Stimulated activated CD8-positive, alpha-beta memory T cell treated with anti-CD3 and anti-CD28 coated beads, Interleukin-7, amount 100 ng/mL, for 24 hours (primary cell): ENCODE measurements at regions not wholly inside any gene's neighbourhood (a gene's known extent, or its start where the extent isn't known, plus 50 kb on each side); places are given as distances from the start of the nearest gene placed in this dataset.
"Not testable (repeated sequence)": the region's sequence is repeated elsewhere in the genome, so short reads cannot be mapped to it uniquely, and the experiment has no call there.

Experiments
- DNase-seq: peaks from one replicate; pipeline ENCODE4 v3.0.0-alpha.2; 2020; ENCODE audit warnings: low read depth

GRCh38 chr19:37303591-37304171 lies 67.2 kb upstream of the ZNF527 start:
- no peak for DNase-seq

GRCh38 chr19:37304190-37304883 lies 66.6 kb upstream of the ZNF527 start:
- no peak for DNase-seq

- DNase-seq, result no peak
Measured at GRCh38 chr19:37304884-37305255, 66.0 kb upstream of the ZNF527 start.

GRCh38 chr19:37306383-37306963 lies 64.4 kb upstream of the ZNF527 start:
- DNase-seq, result no peak

- no peak for DNase-seq
Measured at GRCh38 chr19:37309834-37310575, 60.9 kb upstream of the ZNF527 start.

GRCh38 chr19:37312531-37313334 lies 58.2 kb upstream of the ZNF527 start:
- DNase-seq, result not testable (repeated sequence)

- DNase-seq, result no peak
Measured at GRCh38 chr19:37313335-37313627, 57.6 kb upstream of the ZNF527 start.

GRCh38 chr19:37317403-37318209 lies 53.3 kb upstream of the ZNF527 start:
- peak; percentile 82 for DNase-seq

- not testable (repeated sequence) for DNase-seq
Measured at GRCh38 chr19:37320988-37321387, 49.9 kb upstream of the ZNF527 start.
